SJSA1 (cell line): ENCODE measurements at regions not wholly inside any gene's neighbourhood (a gene's known extent, or its start where the extent isn't known, plus 50 kb on each side); places are given as distances from the start of the nearest gene placed in this dataset.
"Not testable (repeated sequence)": the region's sequence is repeated elsewhere in the genome, so short reads cannot be mapped to it uniquely, and the experiment has no call there.

Experiments
- DNase-seq, 2 experiments: peaks; one replicate each; pipeline ENCODE4 v3.0.0-alpha.2; 2015 to 2020; ENCODE audit warnings: low spot score in 2 of 2, low read depth in 1 of 2
- H3K27ac ChIP-seq: fragments of 250-450 bp; sonication (Bioruptor Pico); 2 replicates; pipeline ENCODE4 v1.5.1; 2020; ENCODE audit warnings: mild to moderate bottlenecking, moderate library complexity
- H3K27me3 ChIP-seq: fragments of 250-450 bp; sonication (Bioruptor Pico); replicated peaks from 2 replicates; pipeline ENCODE4 v1.5.1; 2020; ENCODE audit warnings: mild to moderate bottlenecking, moderate library complexity
- H3K36me3 ChIP-seq: fragments of 250-450 bp; sonication (Bioruptor Pico); 2 replicates; pipeline ENCODE4 v1.5.1; 2020; ENCODE audit warnings: mild to moderate bottlenecking
- H3K4me1 ChIP-seq: fragments of 250-450 bp; sonication (Bioruptor Pico); replicated peaks from 2 replicates; pipeline ENCODE4 v1.6.1; 2021; ENCODE audit warnings: mild to moderate bottlenecking
- H3K4me3 ChIP-seq: fragments of 250-450 bp; sonication (Bioruptor Pico); 2 replicates; pipeline ENCODE4 v1.5.1; 2020; ENCODE audit warnings: mild to moderate bottlenecking
- H3K9me3 ChIP-seq: fragments of 250-450 bp; sonication (Bioruptor Pico); replicated peaks from 2 replicates; pipeline ENCODE4 v1.5.1; 2020; ENCODE audit warnings: mild to moderate bottlenecking

- peak overlapping the region; percentile 4 for H3K4me3 ChIP-seq
- H3K36me3 ChIP-seq: no peaks in the 10 kb centered on the region
- H3K9me3 ChIP-seq: no peaks in the 10 kb centered on the region
- H3K27me3 ChIP-seq: no peaks in the 10 kb centered on the region
- peak overlapping the region; percentile 79 for H3K27ac ChIP-seq
- peak; percentile 53 to 83 for DNase-seq
- peaks cover 30% of the 10 kb centered on the region for H3K4me1 ChIP-seq
Observed at GRCh38 chr5:130337179-130337888, 433.1 kb downstream of the CHSY3 start.

- Histone ChIP-seq H3K4me3 (no peak overlapping the region), H3K27me3 (no peaks in the 10 kb centered on the region), H3K27ac (peak overlapping the region; percentile 11; the same call in 1 of the 2 replicates), H3K4me1 (peaks cover 30% of the 10 kb centered on the region), H3K36me3 (no peaks in the 10 kb centered on the region), H3K9me3 (no peaks in the 10 kb centered on the region)
- peak in 1 of 2 experiments; percentile 28 for DNase-seq
Observed at GRCh38 chr5:130335117-130335516, 430.9 kb downstream of the CHSY3 start.

- peak in 1 of 2 experiments; percentile 33 for DNase-seq
- Histone ChIP-seq H3K27me3 (no peaks in the 10 kb centered on the region), H3K27ac (peak overlapping the region; percentile 16; the same call in 1 of the 2 replicates), H3K36me3 (no peaks in the 10 kb centered on the region), H3K9me3 (no peaks in the 10 kb centered on the region), H3K4me1 (peaks cover 30% of the 10 kb centered on the region), H3K4me3 (no peak overlapping the region)
Observed at GRCh38 chr5:130333089-130333488, 428.8 kb downstream of the CHSY3 start.

GRCh38 chr5:130331332-130331731 lies 427.1 kb downstream of the CHSY3 start:
- Histone ChIP-seq H3K4me1 (peaks cover 16% of the 10 kb centered on the region), H3K4me3 (no peak overlapping the region), H3K9me3 (no peaks in the 10 kb centered on the region), H3K27me3 (no peaks in the 10 kb centered on the region), H3K27ac (no peak overlapping the region), H3K36me3 (no peaks in the 10 kb centered on the region)
- DNase-seq: no peak

- no peak overlapping the region for H3K4me3 ChIP-seq
- no peak overlapping the region for H3K27ac ChIP-seq
- H3K4me1 ChIP-seq: no peaks in the 10 kb centered on the region
- no peaks in the 10 kb centered on the region for H3K36me3 ChIP-seq
- no peaks in the 10 kb centered on the region for H3K27me3 ChIP-seq
- DNase-seq: no peak
- 0 out of 2 replicates have a peak, but pooled peaks cover 2% of the 10 kb centered on the region for H3K9me3 ChIP-seq
Observed at GRCh38 chr5:130324953-130325671, 420.8 kb downstream of the CHSY3 start.

GRCh38 chr5:130323804-130324454 lies 419.7 kb downstream of the CHSY3 start:
- Histone ChIP-seq H3K9me3 (0 out of 2 replicates have a peak, but pooled peaks cover 2% of the 10 kb centered on the region), H3K27ac (no peak overlapping the region), H3K27me3 (no peaks in the 10 kb centered on the region), H3K36me3 (no peaks in the 10 kb centered on the region), H3K4me1 (no peaks in the 10 kb centered on the region), H3K4me3 (no peak overlapping the region)
- no peak for DNase-seq

GRCh38 chr5:130321931-130322330 lies 417.7 kb downstream of the CHSY3 start:
- H3K27ac ChIP-seq: no peak overlapping the region
- H3K27me3 ChIP-seq: no peaks in the 10 kb centered on the region
- H3K36me3 ChIP-seq: no peaks in the 10 kb centered on the region
- DNase-seq: no peak
- H3K9me3 ChIP-seq: 0 out of 2 replicates have a peak, but pooled peaks cover 2% of the 10 kb centered on the region
- H3K4me3 ChIP-seq: no peak overlapping the region
- H3K4me1 ChIP-seq: no peaks in the 10 kb centered on the region

GRCh38 chr5:130316971-130317680 lies 412.9 kb downstream of the CHSY3 start:
- no peak for DNase-seq

GRCh38 chr5:130295235-130295634 lies 391.0 kb downstream of the CHSY3 start:
- H3K27me3 ChIP-seq: no peaks in the 10 kb centered on the region
- no peak overlapping the region for H3K27ac ChIP-seq
- H3K9me3 ChIP-seq: no peaks in the 10 kb centered on the region
- H3K4me3 ChIP-seq: no peak overlapping the region
- no peaks in the 10 kb centered on the region for H3K4me1 ChIP-seq
- no peaks in the 10 kb centered on the region for H3K36me3 ChIP-seq
- no peak for DNase-seq

More at GRCh38 chr5:130316971-130317680, 412.9 kb downstream of the CHSY3 start:
- Histone ChIP-seq H3K27me3 (no peaks in the 10 kb centered on the region), H3K4me3 (no peak overlapping the region), H3K27ac (no peak overlapping the region), H3K9me3 (no peaks in the 10 kb centered on the region), H3K36me3 (no peaks in the 10 kb centered on the region), H3K4me1 (no peaks in the 10 kb centered on the region)

GRCh38 chr5:130294798-130295197 lies 390.5 kb downstream of the CHSY3 start:
- not testable (repeated sequence) for H3K4me1 ChIP-seq, H3K27ac ChIP-seq, DNase-seq, H3K36me3 ChIP-seq, H3K27me3 ChIP-seq, H3K4me3 ChIP-seq, H3K9me3 ChIP-seq

- no peak for DNase-seq
- Histone ChIP-seq H3K27ac (no peak overlapping the region), H3K4me3 (no peak overlapping the region), H3K27me3 (no peaks in the 10 kb centered on the region), H3K4me1 (peaks cover 13% of the 10 kb centered on the region), H3K9me3 (no peaks in the 10 kb centered on the region), H3K36me3 (no peaks in the 10 kb centered on the region)
Observed at GRCh38 chr5:130290219-130290618, 386.0 kb downstream of the CHSY3 start.

GRCh38 chr5:130289132-130290088 lies 385.1 kb downstream of the CHSY3 start:
- no peak overlapping the region; the same call in 1 of the 2 replicates for H3K27ac ChIP-seq
- no peak overlapping the region for H3K4me3 ChIP-seq
- no peaks in the 10 kb centered on the region for H3K36me3 ChIP-seq
- H3K4me1 ChIP-seq: peaks cover 13% of the 10 kb centered on the region
- no peaks in the 10 kb centered on the region for H3K9me3 ChIP-seq
- peak in 1 of 2 experiments; percentile 34 for DNase-seq
- no peaks in the 10 kb centered on the region for H3K27me3 ChIP-seq
